Fibroblast of mammary gland (primary cell): ENCODE measurements at regions not wholly inside any gene's neighbourhood (a gene's known extent, or its start where the extent isn't known, plus 50 kb on each side); places are given as distances from the start of the nearest gene placed in this dataset.
A peak's percentile ranks its signal among the peaks of the same experiment; 100 is the strongest.

Source experiments
- DNase-seq: peaks from one replicate; pipeline ENCODE4 v3.0.0-alpha.2; 2010; ENCODE audit warnings: low read depth
- H3K4me3 ChIP-seq: 2 replicates; pipeline ENCODE4 v1.5.1; 2011; ENCODE audit warnings: low read depth, mild to moderate bottlenecking, low read length, moderate library complexity; ENCODE audit not compliant: control insufficient read depth
- TF ChIP-seq, protein P1 (sequence below): conservative IDR thresholded peaks from 2 replicates; pipeline ENCODE4 v1.5.1; 2011; ENCODE audit warnings: low read depth, low read length, inconsistent platforms; ENCODE audit not compliant: control insufficient read depth, insufficient read depth

DNA sequence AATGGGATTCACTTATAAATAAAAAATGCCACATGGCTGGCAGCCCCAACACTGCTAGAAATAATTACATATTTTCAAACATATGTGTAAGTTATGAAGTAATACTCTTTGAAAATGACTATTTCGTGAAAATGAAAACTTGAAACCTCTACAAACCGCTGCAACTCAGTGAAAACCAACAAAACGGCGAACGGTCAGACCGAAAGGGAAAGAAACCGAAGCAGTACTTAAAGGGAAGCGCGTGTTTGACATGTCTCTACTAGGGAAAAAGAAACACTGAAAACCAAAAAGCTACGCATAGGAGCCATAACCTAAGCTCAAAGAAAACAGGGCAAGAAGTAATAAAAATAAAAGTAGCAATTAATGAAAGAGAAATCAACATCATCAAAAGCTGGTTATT, 121.0 kb upstream of the GGTLC1 start:
- no peak overlapping the region for H3K4me3 ChIP-seq
- no peak for DNase-seq
- TF ChIP-seq, protein P1, sequence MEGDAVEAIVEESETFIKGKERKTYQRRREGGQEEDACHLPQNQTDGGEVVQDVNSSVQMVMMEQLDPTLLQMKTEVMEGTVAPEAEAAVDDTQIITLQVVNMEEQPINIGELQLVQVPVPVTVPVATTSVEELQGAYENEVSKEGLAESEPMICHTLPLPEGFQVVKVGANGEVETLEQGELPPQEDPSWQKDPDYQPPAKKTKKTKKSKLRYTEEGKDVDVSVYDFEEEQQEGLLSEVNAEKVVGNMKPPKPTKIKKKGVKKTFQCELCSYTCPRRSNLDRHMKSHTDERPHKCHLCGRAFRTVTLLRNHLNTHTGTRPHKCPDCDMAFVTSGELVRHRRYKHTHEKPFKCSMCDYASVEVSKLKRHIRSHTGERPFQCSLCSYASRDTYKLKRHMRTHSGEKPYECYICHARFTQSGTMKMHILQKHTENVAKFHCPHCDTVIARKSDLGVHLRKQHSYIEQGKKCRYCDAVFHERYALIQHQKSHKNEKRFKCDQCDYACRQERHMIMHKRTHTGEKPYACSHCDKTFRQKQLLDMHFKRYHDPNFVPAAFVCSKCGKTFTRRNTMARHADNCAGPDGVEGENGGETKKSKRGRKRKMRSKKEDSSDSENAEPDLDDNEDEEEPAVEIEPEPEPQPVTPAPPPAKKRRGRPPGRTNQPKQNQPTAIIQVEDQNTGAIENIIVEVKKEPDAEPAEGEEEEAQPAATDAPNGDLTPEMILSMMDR = no peak

DNA sequence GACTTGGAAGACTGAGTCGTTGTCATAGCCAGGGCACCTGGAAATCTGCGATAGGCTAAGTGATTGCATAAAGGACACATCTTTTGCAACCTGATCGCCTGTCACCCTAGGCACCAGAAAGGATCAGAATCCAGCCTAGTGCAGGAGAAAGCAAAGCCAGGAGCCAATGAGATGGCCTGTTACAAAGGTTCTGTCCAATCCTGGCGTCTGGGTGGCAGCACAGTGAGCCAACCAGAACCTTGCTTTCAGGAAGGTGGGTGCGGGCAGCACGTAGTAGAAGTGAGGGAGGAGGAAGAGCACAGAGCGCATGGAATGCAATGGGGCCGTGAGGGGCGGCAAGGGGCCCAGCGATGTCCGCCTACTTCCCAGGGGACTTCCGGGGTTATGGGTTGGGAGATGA, 120.4 kb upstream of the GGTLC1 start:
- DNase-seq = no peak
- no peak overlapping the region for H3K4me3 ChIP-seq
- TF ChIP-seq, protein P1 = no peak

DNA sequence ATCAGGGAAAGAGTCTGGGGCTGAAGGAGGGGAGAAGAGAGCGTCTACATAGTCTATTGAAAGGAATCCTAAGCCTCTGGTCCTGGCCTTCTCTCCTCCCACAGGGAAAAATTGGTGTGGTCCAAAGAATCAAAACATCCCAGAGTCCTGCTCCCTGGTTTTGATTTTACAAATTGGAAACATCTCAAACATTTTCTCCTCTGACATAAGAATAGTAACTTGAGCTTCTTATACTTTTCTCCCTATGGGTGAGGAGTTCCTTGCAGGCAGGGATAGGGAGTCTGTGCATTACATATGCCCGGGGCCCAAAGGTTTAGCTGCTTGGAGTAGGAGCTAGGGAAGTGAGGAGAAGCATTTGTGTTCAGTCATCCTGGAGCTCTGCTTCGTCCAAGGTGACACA, 120.0 kb upstream of the GGTLC1 start:
- H3K4me3 ChIP-seq = no peak overlapping the region
- TF ChIP-seq, protein P1 = no peak
- no peak for DNase-seq

DNA sequence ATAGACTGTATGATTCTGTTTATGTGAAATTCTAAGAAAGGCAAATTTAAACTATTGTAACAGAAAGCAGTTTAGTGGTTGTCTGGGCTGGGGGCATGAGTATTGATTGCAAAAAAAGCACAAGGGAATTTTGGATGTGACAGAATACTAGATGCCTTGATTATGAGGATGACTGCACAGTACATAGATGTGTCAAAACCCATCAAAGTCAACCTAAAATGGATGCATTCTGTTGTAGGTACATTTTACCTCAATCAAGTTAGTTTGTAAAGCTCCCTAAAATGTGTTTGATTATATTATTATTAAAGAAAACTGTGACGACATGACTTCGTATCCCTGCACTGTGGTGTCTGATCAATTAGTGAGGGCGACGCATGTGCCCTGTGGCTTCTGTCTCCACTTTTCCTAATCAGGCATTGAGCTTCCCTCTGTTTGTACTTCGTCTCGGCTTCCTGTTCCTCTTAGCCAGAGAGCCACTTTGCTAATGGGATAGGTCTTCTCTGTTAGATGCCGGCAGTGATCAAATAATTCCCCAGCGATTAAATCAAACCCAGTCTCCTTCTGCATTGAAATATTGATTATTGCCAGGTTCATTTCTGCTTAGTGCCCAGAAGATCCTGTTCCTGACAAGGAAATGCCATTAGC, 118.3 kb upstream of the GGTLC1 start:
- DNase-seq = no peak
- H3K4me3 ChIP-seq = no peak overlapping the region
- TF ChIP-seq, protein P1 = no peak

DNA sequence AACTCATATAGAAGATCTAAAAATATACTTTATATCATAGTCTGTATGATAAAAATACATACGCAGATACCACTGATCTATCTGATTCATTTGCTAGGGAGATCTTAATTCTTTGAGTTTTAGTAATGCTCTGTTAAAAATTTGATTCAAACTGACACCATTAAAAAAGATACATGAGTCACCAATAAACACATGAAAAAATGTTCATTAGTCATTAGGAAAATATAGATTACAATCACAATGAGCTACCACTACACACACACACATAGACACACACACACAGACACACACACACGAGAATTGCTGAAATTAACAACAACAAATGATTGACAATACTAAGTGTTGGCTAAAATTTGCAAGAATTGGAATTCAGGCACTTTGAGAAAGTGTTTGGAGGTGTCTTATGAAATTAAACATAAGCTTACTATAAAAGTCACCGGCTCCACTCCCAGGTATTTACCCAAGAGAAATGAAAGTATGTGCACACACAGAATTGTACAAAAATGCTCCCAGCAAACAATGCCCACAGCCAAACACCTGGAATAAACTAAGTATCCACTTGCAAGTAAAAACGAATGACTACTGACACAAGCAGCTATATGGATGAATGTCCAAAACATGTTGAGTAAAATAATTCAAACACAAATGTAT, 117.7 kb upstream of the GGTLC1 start:
- TF ChIP-seq, protein P1 = no peak
- DNase-seq = no peak

DNA sequence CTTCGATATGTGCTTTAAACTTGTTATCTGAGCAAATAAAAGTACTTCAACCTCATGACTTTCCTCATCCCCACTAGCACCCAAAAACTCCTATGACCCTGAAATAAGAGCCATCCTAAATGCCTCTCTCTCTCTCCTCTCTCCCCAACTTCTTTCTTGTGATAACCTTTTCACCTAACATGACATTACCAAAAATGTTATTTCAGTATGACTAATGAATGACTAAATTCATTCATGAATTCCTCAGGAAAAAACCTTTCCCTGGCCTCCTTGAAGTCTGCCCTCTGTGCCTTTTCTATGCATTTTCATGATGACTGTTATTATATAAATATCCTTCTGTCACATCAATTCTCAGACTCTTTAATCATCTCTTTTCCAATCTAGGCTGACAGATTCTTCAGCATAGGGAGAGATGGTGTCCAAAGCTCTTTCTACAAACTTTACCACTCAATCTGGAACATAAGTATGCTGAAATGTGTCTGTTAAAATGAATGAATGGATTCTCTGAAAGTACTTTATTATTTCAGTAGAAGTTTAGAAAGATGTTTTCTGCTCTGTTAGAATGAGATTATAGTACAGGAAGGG, 114.3 kb upstream of the GGTLC1 start:
- DNase-seq = no peak
- TF ChIP-seq, protein P1 = no peak
- H3K4me3 ChIP-seq = no peak overlapping the region

More for the DNA sequence above, 117.7 kb upstream of the GGTLC1 start:
- H3K4me3 ChIP-seq = no peak overlapping the region

DNA sequence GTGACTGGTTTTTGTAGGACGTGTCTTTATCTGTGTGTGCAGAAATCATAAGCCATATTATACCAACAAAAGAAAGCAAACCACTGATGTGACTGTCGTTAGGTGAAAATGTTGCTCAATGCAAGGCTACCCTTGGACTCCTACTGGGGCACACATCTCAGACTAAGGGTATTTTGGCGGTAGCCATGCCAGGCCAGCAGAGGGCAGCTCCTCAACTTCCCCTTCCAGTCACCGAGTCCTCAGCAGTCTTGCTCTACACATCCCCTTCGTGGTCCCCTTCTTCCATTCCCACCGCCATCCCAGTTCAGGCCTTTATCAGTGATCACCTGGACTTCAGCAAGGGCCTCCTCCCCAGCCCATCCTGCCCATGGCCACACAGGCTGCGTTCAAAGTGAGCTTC, 113.7 kb upstream of the GGTLC1 start:
- TF ChIP-seq, protein P1 = no peak
- H3K4me3 ChIP-seq = no peak overlapping the region
- peak; percentile 3 for DNase-seq
